ENCODE measurements at regions not wholly inside any gene's neighbourhood (a gene's known extent, or its start where the extent isn't known, plus 50 kb on each side); places are given as distances from the start of the nearest gene placed in this dataset.
"Not testable (repeated sequence)": the region's sequence is repeated elsewhere in the genome, so short reads cannot be mapped to it uniquely, and the experiment has no call there.

DNA sequence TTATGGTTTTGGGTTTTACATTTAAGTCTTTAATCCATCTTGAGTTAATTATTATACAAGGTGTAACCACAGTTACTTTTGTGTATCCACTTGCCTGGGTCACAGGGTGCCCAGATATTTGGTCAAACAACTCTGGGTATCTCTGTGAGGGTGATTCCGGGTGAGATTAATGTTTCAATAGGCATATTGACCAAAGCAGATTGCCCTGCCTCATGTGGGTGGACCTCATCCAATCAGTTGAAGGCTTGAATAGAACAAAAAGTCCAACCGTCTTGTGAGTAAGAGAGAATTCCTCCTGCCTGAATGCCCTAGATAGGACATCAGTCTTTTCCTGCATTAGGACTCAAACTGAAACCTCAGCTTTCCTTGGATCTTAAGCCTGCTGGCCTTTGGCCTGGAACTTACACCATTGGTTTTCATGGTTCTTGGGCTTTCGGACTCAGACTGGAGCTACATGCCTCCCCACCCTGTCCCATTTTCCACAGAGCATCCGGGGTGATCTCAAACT lies 68.9 kb upstream of the ST8SIA6 start:
- Histone ChIP-seq H3K4me3 (no peak overlapping the region), H3K27ac (no peak overlapping the region), H3K27me3 (no peaks in the 10 kb centered on the region), H3K36me3 (no peaks in the 10 kb centered on the region), H3K4me1 (peaks cover 0 to 10% (median 0%) of the 10 kb centered on the region in 12 donors), H3K9me3 (peaks cover 0 to 6% (median 0%) of the 10 kb centered on the region in 12 donors)
- TF ChIP-seq POLR2A (IDR thresholded peaks at IDR 0.05) = no peak
- TF ChIP-seq, protein P1, sequence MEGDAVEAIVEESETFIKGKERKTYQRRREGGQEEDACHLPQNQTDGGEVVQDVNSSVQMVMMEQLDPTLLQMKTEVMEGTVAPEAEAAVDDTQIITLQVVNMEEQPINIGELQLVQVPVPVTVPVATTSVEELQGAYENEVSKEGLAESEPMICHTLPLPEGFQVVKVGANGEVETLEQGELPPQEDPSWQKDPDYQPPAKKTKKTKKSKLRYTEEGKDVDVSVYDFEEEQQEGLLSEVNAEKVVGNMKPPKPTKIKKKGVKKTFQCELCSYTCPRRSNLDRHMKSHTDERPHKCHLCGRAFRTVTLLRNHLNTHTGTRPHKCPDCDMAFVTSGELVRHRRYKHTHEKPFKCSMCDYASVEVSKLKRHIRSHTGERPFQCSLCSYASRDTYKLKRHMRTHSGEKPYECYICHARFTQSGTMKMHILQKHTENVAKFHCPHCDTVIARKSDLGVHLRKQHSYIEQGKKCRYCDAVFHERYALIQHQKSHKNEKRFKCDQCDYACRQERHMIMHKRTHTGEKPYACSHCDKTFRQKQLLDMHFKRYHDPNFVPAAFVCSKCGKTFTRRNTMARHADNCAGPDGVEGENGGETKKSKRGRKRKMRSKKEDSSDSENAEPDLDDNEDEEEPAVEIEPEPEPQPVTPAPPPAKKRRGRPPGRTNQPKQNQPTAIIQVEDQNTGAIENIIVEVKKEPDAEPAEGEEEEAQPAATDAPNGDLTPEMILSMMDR (IDR thresholded peaks at IDR 0.05) = no peak
- no peak for DNase-seq
- WGBS, 4 donors = 90 to 96% (median 95%) methylated on average over 4 of the region's 4 CpGs
- intact Hi-C loops (cut with DNase I) = no loop called here
- ATAC-seq = no peak

DNA sequence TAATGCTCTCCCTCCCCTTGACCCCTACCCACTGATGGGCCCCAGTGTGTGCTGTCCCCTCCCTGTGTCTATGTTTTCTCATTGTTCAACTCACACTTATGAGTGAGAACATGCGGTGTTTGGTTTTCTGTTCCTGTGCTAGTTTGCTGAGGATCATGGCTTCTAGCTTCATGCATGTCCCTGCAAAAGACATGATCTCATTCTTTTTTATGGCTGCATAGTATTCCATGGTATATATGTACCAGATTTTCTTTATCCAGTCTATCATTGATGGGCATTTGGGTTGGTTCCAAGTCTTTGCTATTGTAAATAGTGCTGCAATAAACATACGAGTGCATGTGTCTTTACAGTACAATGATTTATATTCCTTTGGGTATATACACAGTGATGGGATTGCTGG lies 67.9 kb upstream of the ST8SIA6 start:
- ATAC-seq; DNase-seq; H3K4me3 ChIP-seq; H3K36me3 ChIP-seq; H3K27me3 ChIP-seq; H3K4me1 ChIP-seq; H3K27ac ChIP-seq; H3K9me3 ChIP-seq; intact Hi-C loops (cut with DNase I): not testable (repeated sequence)
- WGBS, 4 donors = 91 to 98% (median 94%) methylated on average over 2 of the region's 2 CpGs

DNA sequence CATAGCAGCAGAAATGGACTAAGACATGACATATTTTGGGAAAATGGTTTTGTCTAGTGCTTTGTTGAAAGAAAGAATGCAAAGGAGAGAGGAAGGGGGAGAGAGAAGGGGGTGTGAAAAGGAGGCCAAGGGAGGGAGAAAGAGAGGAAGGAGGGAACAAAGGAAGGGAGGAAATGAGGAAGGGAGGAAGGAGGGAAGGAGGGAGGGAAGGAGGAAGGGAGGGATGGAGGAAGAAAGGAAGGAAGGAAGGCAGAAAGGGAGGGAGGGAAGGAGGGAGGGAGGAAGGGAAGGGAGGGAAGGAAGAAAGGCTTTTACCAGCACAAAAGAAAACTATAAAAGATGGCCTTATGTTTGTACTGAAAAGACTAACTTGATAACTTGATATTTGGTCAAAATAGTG lies 65.1 kb upstream of the ST8SIA6 start:
- no peak for DNase-seq
- intact Hi-C loops (cut with DNase I) = no loop called here
- no peaks in the 10 kb centered on the region for H3K4me1 ChIP-seq
- H3K36me3 ChIP-seq = no peaks in the 10 kb centered on the region
- no peak for TF ChIP-seq POLR2A (IDR thresholded peaks at IDR 0.05)
- TF ChIP-seq, protein P1 (IDR thresholded peaks at IDR 0.05) = no peak
- H3K4me3 ChIP-seq = no peak overlapping the region
- no peak for ATAC-seq
- peaks cover 0 to 9% (median 0%) of the 10 kb centered on the region in 12 donors for H3K9me3 ChIP-seq
- H3K27me3 ChIP-seq = no peaks in the 10 kb centered on the region
- H3K27ac ChIP-seq = no peak overlapping the region

DNA sequence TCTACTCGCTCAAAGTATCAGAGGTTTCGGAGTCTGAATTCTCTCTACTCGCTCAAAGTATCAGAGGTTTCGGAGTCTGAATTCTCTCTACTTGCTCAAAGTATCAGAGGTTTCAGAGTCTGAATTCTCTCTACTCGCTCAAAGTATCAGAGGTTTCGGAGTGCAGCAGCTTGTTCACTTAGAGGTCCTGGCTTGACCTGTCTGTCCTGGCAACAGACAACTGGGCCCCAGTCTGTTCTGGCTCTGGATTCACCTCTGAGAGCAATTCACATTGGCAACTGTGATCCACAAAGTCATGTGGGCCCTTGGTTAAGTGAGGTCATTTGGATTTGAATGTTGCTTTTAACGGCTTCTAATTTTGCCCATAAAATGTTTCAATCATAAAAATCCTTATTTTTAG lies 63.9 kb upstream of the ST8SIA6 start:
- no peak for ATAC-seq
- no peak overlapping the region for H3K4me3 ChIP-seq
- WGBS, 4 donors = 85 to 94% (median 93%) methylated on average over 7 of the region's 7 CpGs
- intact Hi-C loops (cut with DNase I) = no loop called here
- peaks cover 0 to 9% (median 0%) of the 10 kb centered on the region in 12 donors for H3K9me3 ChIP-seq
- TF ChIP-seq POLR2A (IDR thresholded peaks at IDR 0.05) = no peak
- TF ChIP-seq, protein P1 (IDR thresholded peaks at IDR 0.05) = no peak
- H3K36me3 ChIP-seq = no peaks in the 10 kb centered on the region
- no peak for DNase-seq
- no peak overlapping the region for H3K27ac ChIP-seq
- H3K4me1 ChIP-seq = peaks cover 0 to under 1% (median 0%) of the 10 kb centered on the region in 12 donors
- H3K27me3 ChIP-seq = no peaks in the 10 kb centered on the region

DNA sequence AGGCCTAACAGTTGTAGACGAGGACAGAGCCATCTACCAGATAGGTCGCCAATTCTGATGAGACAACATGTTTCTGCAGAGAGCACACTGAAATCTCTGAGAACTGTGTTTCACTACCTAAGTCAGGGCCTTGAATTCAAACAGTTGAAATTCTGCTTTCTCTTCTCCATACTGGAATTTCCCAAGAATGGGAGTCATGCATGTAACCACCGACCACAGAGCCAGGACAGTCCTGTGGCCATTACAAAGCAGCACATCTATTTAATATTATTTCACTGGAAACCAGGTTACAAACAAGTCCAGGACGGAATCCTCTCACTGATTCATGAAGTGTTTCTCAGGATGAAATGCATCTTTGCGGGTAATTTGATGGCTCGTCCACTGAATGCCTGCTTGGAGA lies 62.0 kb upstream of the ST8SIA6 start:
- no peaks in the 10 kb centered on the region for H3K27me3 ChIP-seq
- DNase-seq (no peak), ATAC-seq (no peak)
- H3K4me1 ChIP-seq = peaks cover 0 to 13% (median 0%) of the 10 kb centered on the region in 12 donors
- peaks cover 0 to 3% (median 0%) of the 10 kb centered on the region in 12 donors for H3K9me3 ChIP-seq
- no peaks in the 10 kb centered on the region for H3K36me3 ChIP-seq
- intact Hi-C loops (cut with DNase I) = no loop called here
- H3K27ac ChIP-seq = no peak overlapping the region
- TF ChIP-seq, protein P1 (IDR thresholded peaks at IDR 0.05) = no peak
- TF ChIP-seq POLR2A (IDR thresholded peaks at IDR 0.05) = no peak
- 81 to 93% (median 89%) methylated on average over 6 of the region's 6 CpGs for WGBS, 4 donors
- no peak overlapping the region for H3K4me3 ChIP-seq
